AG09319 (cell line): ENCODE measurements at regions not wholly inside any gene's neighbourhood (a gene's known extent, or its start where the extent isn't known, plus 50 kb on each side); places are given as distances from the start of the nearest gene placed in this dataset.

Source experiments
- DNase-seq: peaks from one replicate; pipeline ENCODE4 v3.0.0-alpha.2; 2010; ENCODE audit warnings: low read depth; ENCODE audit errors: extremely low read depth
- CTCF ChIP-seq: IDR thresholded peaks from 2 replicates; pipeline ENCODE4 v1.5.1; 2011; ENCODE audit warnings: low read depth, mild to moderate bottlenecking, inconsistent platforms, low read length, moderate library complexity

- no peak for TF ChIP-seq CTCF
These were observed 210.9 kb upstream of the NOCT start for GRCh38 chr4:138804711-138805110.

DNA sequence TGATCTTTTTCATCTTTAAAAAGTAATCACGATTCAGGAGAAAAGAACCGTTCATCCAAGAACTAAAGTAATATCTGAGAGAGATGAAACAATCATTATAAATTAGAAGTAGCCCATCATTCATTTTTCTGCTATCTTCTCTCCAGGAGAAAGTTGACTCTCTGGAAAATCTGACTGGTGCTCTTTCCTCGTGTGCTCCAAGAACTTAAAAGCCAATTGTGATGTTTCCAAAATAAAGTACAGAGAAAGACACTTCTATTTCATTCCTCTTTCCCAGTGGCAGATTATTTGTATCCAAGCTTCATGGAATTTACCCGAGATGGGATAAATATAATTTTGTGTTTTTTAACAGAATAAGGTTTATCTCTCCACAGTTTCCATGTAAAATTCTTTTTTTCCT is 212.5 kb upstream of the NOCT start:
- DNase-seq = no peak

More at GRCh38 chr4:138804711-138805110, 210.9 kb upstream of the NOCT start:
- no peak for DNase-seq

DNA sequence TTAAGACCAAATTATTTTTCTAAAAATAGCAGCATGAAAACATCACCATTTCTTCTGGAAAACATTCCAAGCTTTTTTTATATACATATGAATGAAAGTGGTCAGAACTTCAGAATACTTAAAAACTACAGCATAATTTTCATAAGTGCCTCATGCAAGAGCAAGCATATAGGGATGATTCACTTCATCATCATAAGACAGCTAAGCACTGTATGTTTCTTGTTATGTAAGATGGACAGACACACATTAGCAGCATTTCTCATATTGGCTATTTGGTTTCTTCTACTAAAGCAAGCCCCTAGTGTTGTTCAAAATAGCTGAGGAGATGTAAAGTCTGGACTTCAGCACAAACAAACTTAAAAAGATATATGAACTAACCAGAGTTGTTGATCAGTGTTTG is 213.1 kb upstream of the NOCT start:
- no peak for TF ChIP-seq CTCF
- no peak for DNase-seq

More for the DNA sequence above, 212.5 kb upstream of the NOCT start:
- no peak for TF ChIP-seq CTCF

DNA sequence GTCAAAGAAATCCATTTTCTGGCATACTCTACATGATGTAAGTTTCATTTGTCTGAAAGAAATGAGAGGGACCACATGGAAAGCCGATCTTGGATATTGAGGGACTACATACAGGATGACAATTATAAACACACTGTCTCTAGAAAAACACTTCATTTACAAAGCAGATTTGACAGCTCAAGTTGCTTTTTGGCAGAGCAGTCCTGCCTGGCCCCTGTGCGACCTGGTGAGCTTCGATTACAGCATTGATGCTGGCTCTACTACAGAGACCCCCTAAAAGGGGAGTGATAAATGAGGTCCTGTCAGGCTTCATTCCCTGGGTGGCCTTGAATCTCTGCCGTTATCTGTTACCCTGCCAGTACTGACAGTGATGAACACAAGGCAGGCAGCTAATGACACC is 215.2 kb upstream of the NOCT start:
- no peak for TF ChIP-seq CTCF
- no peak for DNase-seq

DNA sequence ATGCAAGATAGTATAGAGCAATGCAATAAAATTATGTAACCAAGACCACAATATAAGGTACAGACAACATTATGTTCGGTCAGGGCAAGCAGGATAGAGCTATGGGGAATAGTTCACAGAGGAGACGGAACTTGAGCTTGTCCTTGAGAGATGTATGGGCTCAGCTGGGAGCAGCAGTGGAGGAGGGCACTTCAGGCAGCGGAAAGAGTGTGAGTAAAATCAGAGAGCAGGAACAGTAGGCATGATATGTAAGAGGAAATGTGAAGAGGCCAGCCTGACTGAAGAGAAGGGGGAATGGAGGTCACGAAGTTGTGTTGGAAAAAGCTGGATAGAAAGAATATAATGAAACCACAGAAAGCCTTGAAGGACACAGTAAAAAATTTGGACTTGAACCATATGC is 217.2 kb upstream of the NOCT start:
- no peak for TF ChIP-seq CTCF
- no peak for DNase-seq

DNA sequence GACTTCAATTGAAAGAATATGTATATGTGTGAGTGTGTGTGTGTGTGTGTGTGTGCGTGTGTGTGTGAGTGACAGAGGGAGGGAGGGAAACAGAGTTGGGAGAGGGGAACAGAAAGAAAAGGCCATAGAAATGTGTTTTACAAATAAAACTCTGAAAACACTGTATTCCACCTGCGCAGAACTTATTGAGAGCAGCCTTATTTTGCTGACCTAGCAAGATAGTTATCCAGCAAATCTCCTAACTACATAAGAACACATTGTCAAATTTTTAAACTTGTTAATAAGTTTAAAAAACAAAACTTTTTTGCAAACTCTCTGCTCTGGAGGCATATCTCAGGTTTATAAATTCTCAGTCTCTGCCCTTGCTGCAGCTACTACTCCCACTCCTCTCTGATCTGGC is 217.9 kb upstream of the NOCT start:
- TF ChIP-seq CTCF = no peak
- no peak for DNase-seq

DNA sequence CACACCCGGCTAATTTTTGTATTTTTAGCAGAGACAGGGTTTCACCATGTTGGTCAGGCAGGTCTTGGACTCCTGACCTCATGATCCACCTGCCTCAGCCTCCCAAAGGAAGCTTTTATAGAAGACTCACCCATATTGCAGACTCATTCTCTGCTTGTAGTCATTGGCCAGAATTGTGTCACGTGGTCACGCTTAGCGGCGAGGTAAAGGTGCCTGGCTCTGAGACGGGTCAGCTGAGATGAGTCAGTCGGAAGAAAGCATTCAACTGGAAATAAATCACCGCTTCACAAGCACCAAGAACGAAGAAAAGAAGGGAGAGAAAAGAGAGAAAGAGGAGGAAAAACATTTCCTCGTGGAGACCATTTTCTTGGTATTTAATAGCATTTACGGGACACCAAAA is 218.8 kb upstream of the NOCT start:
- DNase-seq = no peak
- no peak for TF ChIP-seq CTCF
